ENCODE measurements at regions not wholly inside any gene's neighbourhood (a gene's known extent, or its start where the extent isn't known, plus 50 kb on each side); places are given as distances from the start of the nearest gene placed in this dataset.
"Not testable (repeated sequence)": the region's sequence is repeated elsewhere in the genome, so short reads cannot be mapped to it uniquely, and the experiment has no call there.

- Histone ChIP-seq H3K4me2 (no peak overlapping the region), H3K4me3 (no peak overlapping the region), H4K20me1 (ENCODE audit: insufficient read depth, poor library complexity, severe bottlenecking) (no peaks in the 10 kb centered on the region), H3K4me1 (ENCODE audit: insufficient read depth) (no peaks in the 10 kb centered on the region), H3K27me3 (no peaks in the 10 kb centered on the region), H3K9me3 (ENCODE audit: low read depth) (no peaks in the 10 kb centered on the region), H3K27ac (no peak overlapping the region), H3K9me2 (replicated peaks; ENCODE audit: insufficient read depth) (no peaks in the 10 kb centered on the region), H3K79me2 (no peaks in the 10 kb centered on the region), H3K36me3 (replicated peaks; ENCODE audit: insufficient read depth, low read depth) (no peaks in the 10 kb centered on the region), H2AFZ (no peak overlapping the region)
- no peak for DNase-seq (ENCODE audit: low spot score)
- WGBS (ENCODE audit: low lambda C conversion rate, missing lambda C conversion rate) = 52% methylated on average over 6 of the region's 6 CpGs
- no peak for TF ChIP-seq EZH2 (IDR thresholded peaks at IDR 0.05; ENCODE audit: borderline replicate concordance)
- no peak for TF ChIP-seq EZH2phosphoT487 (IDR thresholded peaks at IDR 0.05; ENCODE audit: low read depth, severe bottlenecking, unreplicated experiment)
- TF ChIP-seq, protein P1, sequence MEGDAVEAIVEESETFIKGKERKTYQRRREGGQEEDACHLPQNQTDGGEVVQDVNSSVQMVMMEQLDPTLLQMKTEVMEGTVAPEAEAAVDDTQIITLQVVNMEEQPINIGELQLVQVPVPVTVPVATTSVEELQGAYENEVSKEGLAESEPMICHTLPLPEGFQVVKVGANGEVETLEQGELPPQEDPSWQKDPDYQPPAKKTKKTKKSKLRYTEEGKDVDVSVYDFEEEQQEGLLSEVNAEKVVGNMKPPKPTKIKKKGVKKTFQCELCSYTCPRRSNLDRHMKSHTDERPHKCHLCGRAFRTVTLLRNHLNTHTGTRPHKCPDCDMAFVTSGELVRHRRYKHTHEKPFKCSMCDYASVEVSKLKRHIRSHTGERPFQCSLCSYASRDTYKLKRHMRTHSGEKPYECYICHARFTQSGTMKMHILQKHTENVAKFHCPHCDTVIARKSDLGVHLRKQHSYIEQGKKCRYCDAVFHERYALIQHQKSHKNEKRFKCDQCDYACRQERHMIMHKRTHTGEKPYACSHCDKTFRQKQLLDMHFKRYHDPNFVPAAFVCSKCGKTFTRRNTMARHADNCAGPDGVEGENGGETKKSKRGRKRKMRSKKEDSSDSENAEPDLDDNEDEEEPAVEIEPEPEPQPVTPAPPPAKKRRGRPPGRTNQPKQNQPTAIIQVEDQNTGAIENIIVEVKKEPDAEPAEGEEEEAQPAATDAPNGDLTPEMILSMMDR (IDR thresholded peaks at IDR 0.05; ENCODE audit: poor library complexity) = no peak
These were observed 103.8 kb upstream of the ETV6 start for GRCh38 chr12:11545484-11546330.

DNA sequence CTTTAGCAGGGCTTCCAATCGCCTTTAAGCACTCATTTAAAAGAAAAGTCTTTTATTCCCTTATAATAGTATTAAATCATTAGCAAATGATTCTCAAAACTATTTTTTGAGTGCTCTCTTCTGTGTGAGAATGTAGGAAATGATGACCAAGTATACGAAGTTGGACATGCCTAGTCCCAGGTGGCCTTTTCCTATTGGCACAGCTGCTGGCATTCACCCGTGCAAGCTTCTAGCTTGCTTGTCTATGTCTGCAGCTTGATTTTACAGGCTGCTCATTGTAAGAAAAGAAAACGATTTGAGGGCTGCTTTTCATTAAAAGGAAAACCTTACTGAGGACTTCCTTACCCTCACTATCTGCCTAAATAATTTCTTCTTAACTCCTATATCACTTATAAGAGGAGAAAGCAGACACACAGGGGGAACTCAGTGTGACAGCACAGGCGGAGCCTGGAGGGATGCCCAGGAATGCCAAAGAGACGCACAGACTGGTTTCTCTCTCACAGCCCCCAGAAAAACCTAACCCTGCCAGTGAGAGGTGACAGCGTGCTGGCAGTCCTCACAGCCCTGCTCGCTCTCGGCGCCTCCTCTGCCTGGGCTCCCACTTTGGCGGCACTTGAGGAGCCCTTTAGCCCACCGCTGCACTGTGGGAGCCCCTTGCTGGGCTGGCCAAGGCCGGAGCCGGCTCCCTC is 102.7 kb upstream of the ETV6 start:
- not testable (repeated sequence) for H3K4me1 ChIP-seq (ENCODE audit: insufficient read depth); H3K9me3 ChIP-seq (ENCODE audit: low read depth); H4K20me1 ChIP-seq (ENCODE audit: insufficient read depth, poor library complexity, severe bottlenecking); H3K36me3 ChIP-seq (replicated peaks; ENCODE audit: insufficient read depth, low read depth); H3K4me2 ChIP-seq; DNase-seq (ENCODE audit: low spot score); H3K4me3 ChIP-seq; H2AFZ ChIP-seq; H3K27ac ChIP-seq; H3K27me3 ChIP-seq; H3K79me2 ChIP-seq; H3K9me2 ChIP-seq (replicated peaks; ENCODE audit: insufficient read depth)
- WGBS (ENCODE audit: low lambda C conversion rate, missing lambda C conversion rate) = 81% methylated on average over 11 of the region's 14 CpGs

GRCh38 chr12:11547271-11547646 is 102.2 kb upstream of the ETV6 start:
- H3K27ac ChIP-seq; H3K36me3 ChIP-seq (replicated peaks; ENCODE audit: insufficient read depth, low read depth); H3K4me2 ChIP-seq; DNase-seq (ENCODE audit: low spot score); H3K27me3 ChIP-seq; H3K79me2 ChIP-seq; H2AFZ ChIP-seq; H3K9me2 ChIP-seq (replicated peaks; ENCODE audit: insufficient read depth); H3K4me3 ChIP-seq; H3K4me1 ChIP-seq (ENCODE audit: insufficient read depth); H4K20me1 ChIP-seq (ENCODE audit: insufficient read depth, poor library complexity, severe bottlenecking); H3K9me3 ChIP-seq (ENCODE audit: low read depth): not testable (repeated sequence)
- 93% methylated on average over 26 of the region's 31 CpGs for WGBS (ENCODE audit: low lambda C conversion rate, missing lambda C conversion rate)

GRCh38 chr12:11549119-11549518 is 100.4 kb upstream of the ETV6 start:
- Histone ChIP-seq H3K27me3 (no peaks in the 10 kb centered on the region), H4K20me1 (ENCODE audit: insufficient read depth, poor library complexity, severe bottlenecking) (no peaks in the 10 kb centered on the region), H3K27ac (no peak overlapping the region), H3K9me2 (replicated peaks; ENCODE audit: insufficient read depth) (no peaks in the 10 kb centered on the region), H2AFZ (no peak overlapping the region), H3K9me3 (ENCODE audit: low read depth) (no peaks in the 10 kb centered on the region), H3K4me3 (no peak overlapping the region), H3K4me2 (no peak overlapping the region), H3K4me1 (ENCODE audit: insufficient read depth) (no peaks in the 10 kb centered on the region), H3K36me3 (replicated peaks; ENCODE audit: insufficient read depth, low read depth) (no peaks in the 10 kb centered on the region), H3K79me2 (no peaks in the 10 kb centered on the region)
- TF ChIP-seq, protein P1 (IDR thresholded peaks at IDR 0.05; ENCODE audit: poor library complexity) = no peak
- no peak for TF ChIP-seq EZH2 (IDR thresholded peaks at IDR 0.05; ENCODE audit: borderline replicate concordance)
- TF ChIP-seq EZH2phosphoT487 (IDR thresholded peaks at IDR 0.05; ENCODE audit: low read depth, severe bottlenecking, unreplicated experiment) = no peak
- no peak for DNase-seq (ENCODE audit: low spot score)
- 79% methylated on average over 3 of the region's 3 CpGs for WGBS (ENCODE audit: low lambda C conversion rate, missing lambda C conversion rate)
